ENCODE measurements at regions not wholly inside any gene's neighbourhood (a gene's known extent, or its start where the extent isn't known, plus 50 kb on each side); places are given as distances from the start of the nearest gene placed in this dataset.

GRCh38 chr2:145033438-145033837 is 513.5 kb upstream of the ZEB2 start:
- Histone ChIP-seq H3K4me1 (ENCODE audit: insufficient read depth, low read length) (0 out of 2 replicates have a peak, but pooled peaks cover 2% of the 10 kb centered on the region), H4K8ac (replicated peaks; ENCODE audit: insufficient read length, low read depth, low read length) (no peak overlapping the region), H2BK15ac (ENCODE audit: low read depth, low read length) (no peak overlapping the region), H2BK5ac (ENCODE audit: insufficient read length, low read length) (no peak overlapping the region), H4K5ac (ENCODE audit: insufficient read length, low read depth, low read length) (no peak overlapping the region), H3K27me3 (ENCODE audit: insufficient read depth, low read length) (no peaks in the 10 kb centered on the region), H3K79me1 (ENCODE audit: insufficient read depth, low read depth, low read length, poor library complexity, severe bottlenecking) (no peaks in the 10 kb centered on the region), H3K56ac (ENCODE audit: insufficient read length, low read depth, low read length) (no peak overlapping the region), H2BK12ac (ENCODE audit: insufficient read length, low read depth, low read length) (no peak overlapping the region), H3K79me2 (ENCODE audit: insufficient read depth, low read length) (no peaks in the 10 kb centered on the region), H2BK120ac (ENCODE audit: low read depth, low read length, poor library complexity, severe bottlenecking) (no peak overlapping the region), H3K4me2 (ENCODE audit: insufficient read depth, insufficient read length, low read length) (no peak overlapping the region), H4K91ac (ENCODE audit: insufficient read length, low read depth, low read length) (no peak overlapping the region), H3K18ac (ENCODE audit: insufficient read length, low read depth, low read length) (no peak overlapping the region), H2AK5ac (ENCODE audit: insufficient read length, low read length) (no peak overlapping the region), H2AFZ (ENCODE audit: low read length) (no peak overlapping the region), H3K9me3 (ENCODE audit: control insufficient read depth, low read depth, low read length) (peaks cover 6% of the 10 kb centered on the region), H2BK20ac (ENCODE audit: low read depth, low read length, poor library complexity, severe bottlenecking) (no peak overlapping the region), H3K27ac (ENCODE audit: insufficient read length, low read depth, low read length) (no peak overlapping the region), H4K20me1 (ENCODE audit: control insufficient read depth, insufficient read depth, insufficient read length) (no peaks in the 10 kb centered on the region), H3K23me2 (ENCODE audit: insufficient read length, low read depth, low read length, poor library complexity, severe bottlenecking) (no peaks in the 10 kb centered on the region), H3T11ph (ENCODE audit: low read length) (no peak overlapping the region), H3K23ac (ENCODE audit: insufficient read length, low read depth, low read length) (no peak overlapping the region), H3K4ac (ENCODE audit: low read depth, low read length) (no peak overlapping the region), H3K14ac (ENCODE audit: insufficient read depth, low read length) (no peak overlapping the region), H3K9ac (ENCODE audit: extremely low read depth, insufficient read length, low read length) (no peak overlapping the region)
- no peaks in the 10 kb centered on the region for H3K9me3 Mint-ChIP-seq
- H3K4me3 Mint-ChIP-seq = no peak overlapping the region
- TF ChIP-seq, protein P1, sequence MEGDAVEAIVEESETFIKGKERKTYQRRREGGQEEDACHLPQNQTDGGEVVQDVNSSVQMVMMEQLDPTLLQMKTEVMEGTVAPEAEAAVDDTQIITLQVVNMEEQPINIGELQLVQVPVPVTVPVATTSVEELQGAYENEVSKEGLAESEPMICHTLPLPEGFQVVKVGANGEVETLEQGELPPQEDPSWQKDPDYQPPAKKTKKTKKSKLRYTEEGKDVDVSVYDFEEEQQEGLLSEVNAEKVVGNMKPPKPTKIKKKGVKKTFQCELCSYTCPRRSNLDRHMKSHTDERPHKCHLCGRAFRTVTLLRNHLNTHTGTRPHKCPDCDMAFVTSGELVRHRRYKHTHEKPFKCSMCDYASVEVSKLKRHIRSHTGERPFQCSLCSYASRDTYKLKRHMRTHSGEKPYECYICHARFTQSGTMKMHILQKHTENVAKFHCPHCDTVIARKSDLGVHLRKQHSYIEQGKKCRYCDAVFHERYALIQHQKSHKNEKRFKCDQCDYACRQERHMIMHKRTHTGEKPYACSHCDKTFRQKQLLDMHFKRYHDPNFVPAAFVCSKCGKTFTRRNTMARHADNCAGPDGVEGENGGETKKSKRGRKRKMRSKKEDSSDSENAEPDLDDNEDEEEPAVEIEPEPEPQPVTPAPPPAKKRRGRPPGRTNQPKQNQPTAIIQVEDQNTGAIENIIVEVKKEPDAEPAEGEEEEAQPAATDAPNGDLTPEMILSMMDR (conservative IDR thresholded peaks at IDR 0.05) = no peak
- no peaks in the 10 kb centered on the region for H3K27me3 Mint-ChIP-seq (ENCODE audit: low read depth)
- no peaks in the 10 kb centered on the region for H3K36me3 Mint-ChIP-seq (ENCODE audit: insufficient read depth in 1 of 3, low read depth in 3 of 3)
- no peak overlapping the region for H3K27ac Mint-ChIP-seq
- DNase-seq = no peak
- WGBS (ENCODE audit: extremely low coverage, insufficient read length, low lambda C conversion rate) = no CpG with 5 or more reads among the region's 1 CpG
- H3K4me1 Mint-ChIP-seq = no peaks in the 10 kb centered on the region
